ENCODE measurements at regions not wholly inside any gene's neighbourhood (a gene's known extent, or its start where the extent isn't known, plus 50 kb on each side); places are given as distances from the start of the nearest gene placed in this dataset.
A peak's percentile ranks its signal among the peaks of the same experiment; 100 is the strongest.

- TF ChIP-seq TEAD4 (IDR thresholded peaks at IDR 0.05) (no peak), TCF12 (IDR thresholded peaks at IDR 0.05; ENCODE audit: low read depth) (no peak), CEBPB (IDR thresholded peaks at IDR 0.05) (no peak), FOXM1 (IDR thresholded peaks at IDR 0.05; ENCODE audit: borderline replicate concordance, low read depth) (no peak), RAD21 (IDR thresholded peaks at IDR 0.05; ENCODE audit: low read depth) (peak; percentile 77), USF1 (IDR thresholded peaks at IDR 0.05) (no peak), YY1 (IDR thresholded peaks at IDR 0.05; ENCODE audit: low read depth) (no peak), NFIC (IDR thresholded peaks at IDR 0.05) (no peak)
Observed at GRCh38 chr7:149662591-149663095, 110.7 kb downstream of the ZNF467 start.

- TF ChIP-seq CREB1 (IDR thresholded peaks at IDR 0.05; ENCODE audit: low read depth): no peak
- no peak for TF ChIP-seq USF1 (IDR thresholded peaks at IDR 0.05)
- TF ChIP-seq YY1 (IDR thresholded peaks at IDR 0.05; ENCODE audit: low read depth): no peak
- TF ChIP-seq EGR1 (IDR thresholded peaks at IDR 0.05): no peak
- no peak for TF ChIP-seq MAX (IDR thresholded peaks at IDR 0.05)
- TF ChIP-seq NFIC (IDR thresholded peaks at IDR 0.05): no peak
- no peak for TF ChIP-seq REST (IDR thresholded peaks at IDR 0.05; ENCODE audit: low read depth)
- no peak for TF ChIP-seq FOXM1 (IDR thresholded peaks at IDR 0.05; ENCODE audit: borderline replicate concordance, low read depth)
- TF ChIP-seq ZBTB7A (IDR thresholded peaks at IDR 0.05; ENCODE audit: low read depth): no peak
Observed at GRCh38 chr7:149655784-149656183, 117.6 kb downstream of the ZNF467 start.

GRCh38 chr7:149654588-149654987 is 118.8 kb downstream of the ZNF467 start:
- TF ChIP-seq TAF1 (IDR thresholded peaks at IDR 0.05; ENCODE audit: low read depth): no peak
- no peak for TF ChIP-seq RAD21 (IDR thresholded peaks at IDR 0.05; ENCODE audit: low read depth)
- TF ChIP-seq EGR1 (IDR thresholded peaks at IDR 0.05): no peak
- no peak for TF ChIP-seq FOXM1 (IDR thresholded peaks at IDR 0.05; ENCODE audit: borderline replicate concordance, low read depth)
- TF ChIP-seq CREB1 (IDR thresholded peaks at IDR 0.05; ENCODE audit: low read depth): no peak
- TF ChIP-seq ZBTB7A (IDR thresholded peaks at IDR 0.05; ENCODE audit: low read depth): no peak
- TF ChIP-seq YY1 (IDR thresholded peaks at IDR 0.05; ENCODE audit: low read depth): no peak
- no peak for TF ChIP-seq TCF12 (IDR thresholded peaks at IDR 0.05; ENCODE audit: low read depth)
- no peak for TF ChIP-seq REST (IDR thresholded peaks at IDR 0.05; ENCODE audit: low read depth)
- TF ChIP-seq USF1 (IDR thresholded peaks at IDR 0.05): no peak
- TF ChIP-seq EP300 (IDR thresholded peaks at IDR 0.05; ENCODE audit: borderline replicate concordance): no peak
- TF ChIP-seq NFIC (IDR thresholded peaks at IDR 0.05): no peak
- TF ChIP-seq MAX (IDR thresholded peaks at IDR 0.05): no peak
- no peak for TF ChIP-seq CEBPB (IDR thresholded peaks at IDR 0.05)
- TF ChIP-seq TEAD4 (IDR thresholded peaks at IDR 0.05): no peak

GRCh38 chr7:149644754-149645153 is 128.6 kb downstream of the ZNF467 start:
- TF ChIP-seq CREB1 (IDR thresholded peaks at IDR 0.05; ENCODE audit: low read depth) (no peak), EP300 (IDR thresholded peaks at IDR 0.05; ENCODE audit: borderline replicate concordance) (no peak), YY1 (IDR thresholded peaks at IDR 0.05; ENCODE audit: low read depth) (no peak), CEBPB (IDR thresholded peaks at IDR 0.05) (no peak), NFIC (IDR thresholded peaks at IDR 0.05) (no peak), EGR1 (IDR thresholded peaks at IDR 0.05) (no peak), REST (IDR thresholded peaks at IDR 0.05; ENCODE audit: low read depth) (no peak), ZBTB7A (IDR thresholded peaks at IDR 0.05; ENCODE audit: low read depth) (no peak), RAD21 (IDR thresholded peaks at IDR 0.05; ENCODE audit: low read depth) (no peak), MAX (IDR thresholded peaks at IDR 0.05) (no peak), FOXM1 (IDR thresholded peaks at IDR 0.05; ENCODE audit: borderline replicate concordance, low read depth) (no peak), TCF12 (IDR thresholded peaks at IDR 0.05; ENCODE audit: low read depth) (no peak), TEAD4 (IDR thresholded peaks at IDR 0.05) (no peak), USF1 (IDR thresholded peaks at IDR 0.05) (no peak), TAF1 (IDR thresholded peaks at IDR 0.05; ENCODE audit: low read depth) (no peak)

All from Ishikawa (cell line).